GM23338 (cell line): ENCODE measurements at regions not wholly inside any gene's neighbourhood (a gene's known extent, or its start where the extent isn't known, plus 50 kb on each side); places are given as distances from the start of the nearest gene placed in this dataset.

ENCODE experiments used
- CREB1 ChIP-seq: fragments of 250-450 bp; sonication (Bioruptor Pico); IDR thresholded peaks from 2 replicates; pipeline ENCODE4 v1.5.0; 2020; ENCODE audit warnings: low read depth, mild to moderate bottlenecking, moderate library complexity
- CTCF ChIP-seq, 2 experiments: fragments of 200-600 bp in 1 of 2; sonication (generic) in 1 of 2; conservative IDR thresholded peaks; 2 replicates each; pipeline versions ENCODE4 v1.5.1 to v1.6.1; 2016 to 2017; ENCODE audit warnings: antibody characterized with exemption in 2 of 2, low read depth in 2 of 2, mild to moderate bottlenecking in 2 of 2, moderate library complexity in 1 of 2
- ETS1 ChIP-seq: IDR thresholded peaks from 2 replicates; pipeline ENCODE4 v1.6.1; 2016; ENCODE audit warnings: antibody characterized with exemption
- EZH2 ChIP-seq: fragments of 200-600 bp; sonication (generic); IDR thresholded peaks from one replicate; pipeline ENCODE4 v1.8.0; 2017; ENCODE audit warnings: antibody characterized with exemption, mild to moderate bottlenecking, low read depth; ENCODE audit not compliant: unreplicated experiment
- EZH2phosphoT487 ChIP-seq: fragments of 200-600 bp; sonication (generic); IDR thresholded peaks from one replicate; pipeline ENCODE4 v1.8.1; 2018; ENCODE audit warnings: antibody characterized with exemption; ENCODE audit not compliant: unreplicated experiment
- JUNB ChIP-seq: IDR thresholded peaks from one replicate; pipeline ENCODE4 v1.6.1; 2016; ENCODE audit warnings: antibody characterized with exemption; ENCODE audit not compliant: unreplicated experiment
- POLR2AphosphoS5 ChIP-seq: IDR thresholded peaks from 2 replicates; pipeline ENCODE4 v1.6.1; 2016; ENCODE audit warnings: antibody characterized with exemption, low read depth
- STAT1 ChIP-seq: IDR thresholded peaks from one replicate; pipeline ENCODE4 v1.6.1; 2016; ENCODE audit warnings: antibody characterized with exemption; ENCODE audit not compliant: unreplicated experiment
- ZNF114 ChIP-seq: fragments of 250-450 bp; sonication (Bioruptor Pico); IDR thresholded peaks from 2 replicates; pipeline ENCODE4 v1.5.0; 2020; ENCODE audit warnings: mild to moderate bottlenecking, moderate library complexity
- ZNF331 ChIP-seq: fragments of 250-450 bp; sonication (Bioruptor Pico); IDR thresholded peaks from 2 replicates; pipeline ENCODE4 v1.5.0; 2020; ENCODE audit warnings: low read depth, mild to moderate bottlenecking, moderate library complexity
- ZNF462 ChIP-seq: fragments of 250-450 bp; sonication (Bioruptor Pico); IDR thresholded peaks from 2 replicates; pipeline ENCODE4 v1.5.0; 2020; ENCODE audit warnings: mild to moderate bottlenecking, moderate library complexity

GRCh38 chr14:28196878-28197277 lies 569.7 kb upstream of the FOXG1 start (continued):
- TF ChIP-seq ZNF462 (CRISPR knock-in tag), result no peak
- no peak for TF ChIP-seq EZH2
- no peak for TF ChIP-seq POLR2AphosphoS5
- no peak for TF ChIP-seq ETS1
- no peak for TF ChIP-seq ZNF331 (CRISPR knock-in tag)
- no peak for TF ChIP-seq EZH2phosphoT487
- TF ChIP-seq CTCF (conservative IDR thresholded peaks at IDR 0.05; ENCODE audit: low read depth in 2 of 2), result no peak
- TF ChIP-seq JUNB, result no peak
- TF ChIP-seq CREB1 (CRISPR knock-in tag), result no peak
- no peak for TF ChIP-seq STAT1
- no peak for TF ChIP-seq ZNF114 (CRISPR knock-in tag)
